ENCODE measurements at regions not wholly inside any gene's neighbourhood (a gene's known extent, or its start where the extent isn't known, plus 50 kb on each side); places are given as distances from the start of the nearest gene placed in this dataset.

- TF ChIP-seq, protein P1, sequence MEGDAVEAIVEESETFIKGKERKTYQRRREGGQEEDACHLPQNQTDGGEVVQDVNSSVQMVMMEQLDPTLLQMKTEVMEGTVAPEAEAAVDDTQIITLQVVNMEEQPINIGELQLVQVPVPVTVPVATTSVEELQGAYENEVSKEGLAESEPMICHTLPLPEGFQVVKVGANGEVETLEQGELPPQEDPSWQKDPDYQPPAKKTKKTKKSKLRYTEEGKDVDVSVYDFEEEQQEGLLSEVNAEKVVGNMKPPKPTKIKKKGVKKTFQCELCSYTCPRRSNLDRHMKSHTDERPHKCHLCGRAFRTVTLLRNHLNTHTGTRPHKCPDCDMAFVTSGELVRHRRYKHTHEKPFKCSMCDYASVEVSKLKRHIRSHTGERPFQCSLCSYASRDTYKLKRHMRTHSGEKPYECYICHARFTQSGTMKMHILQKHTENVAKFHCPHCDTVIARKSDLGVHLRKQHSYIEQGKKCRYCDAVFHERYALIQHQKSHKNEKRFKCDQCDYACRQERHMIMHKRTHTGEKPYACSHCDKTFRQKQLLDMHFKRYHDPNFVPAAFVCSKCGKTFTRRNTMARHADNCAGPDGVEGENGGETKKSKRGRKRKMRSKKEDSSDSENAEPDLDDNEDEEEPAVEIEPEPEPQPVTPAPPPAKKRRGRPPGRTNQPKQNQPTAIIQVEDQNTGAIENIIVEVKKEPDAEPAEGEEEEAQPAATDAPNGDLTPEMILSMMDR (IDR thresholded peaks at IDR 0.05): peak in 4 of 7 experiments; percentile 18 to 55 (median 37)
- TF ChIP-seq POLR2A (IDR thresholded peaks at IDR 0.05) (no peak), POLR2AphosphoS5 (IDR thresholded peaks at IDR 0.05) (no peak), EP300 (IDR thresholded peaks at IDR 0.05) (no peak)
Observed at GRCh38 chr9:117555964-117556629, 141.2 kb upstream of the ASTN2 start.

Data from stomach (tissue), 4 donors.